B cell (primary cell): ENCODE measurements at regions not wholly inside any gene's neighbourhood (a gene's known extent, or its start where the extent isn't known, plus 50 kb on each side); places are given as distances from the start of the nearest gene placed in this dataset.

Source experiments
- EZH2 ChIP-seq: IDR thresholded peaks from 2 replicates; pipeline ENCODE4 v1.6.1; 2012; ENCODE audit warnings: borderline replicate concordance, low read depth, mild to moderate bottlenecking, moderate library complexity, low read length; ENCODE audit not compliant: insufficient read depth, poor library complexity, severe bottlenecking
- TF ChIP-seq, protein P1 (sequence below): fragments of 200-600 bp; IDR thresholded peaks from one replicate; pipeline ENCODE4 v1.8.0; 2022; ENCODE audit warnings: antibody characterized with exemption, mild to moderate bottlenecking

DNA sequence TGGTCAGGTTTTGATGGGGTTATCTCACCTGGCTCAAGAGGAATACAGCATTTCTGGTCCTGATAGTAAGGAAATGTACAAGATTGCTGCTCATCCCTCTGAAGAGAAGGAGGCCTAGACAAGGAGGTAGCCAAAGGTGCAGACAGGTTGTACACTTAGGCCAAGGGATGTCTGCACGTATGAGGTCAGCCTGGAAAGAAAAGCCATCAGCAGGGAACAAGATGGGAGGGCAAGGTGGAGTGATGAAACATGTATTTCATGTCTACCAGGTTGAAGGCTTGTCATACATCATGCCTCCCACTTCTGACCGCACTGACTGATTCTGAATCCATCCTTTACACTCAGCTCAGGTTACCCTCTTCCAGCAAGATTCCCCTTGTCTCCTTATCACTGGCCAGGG is 296.8 kb upstream of the VLDLR start:
- TF ChIP-seq, protein P1, sequence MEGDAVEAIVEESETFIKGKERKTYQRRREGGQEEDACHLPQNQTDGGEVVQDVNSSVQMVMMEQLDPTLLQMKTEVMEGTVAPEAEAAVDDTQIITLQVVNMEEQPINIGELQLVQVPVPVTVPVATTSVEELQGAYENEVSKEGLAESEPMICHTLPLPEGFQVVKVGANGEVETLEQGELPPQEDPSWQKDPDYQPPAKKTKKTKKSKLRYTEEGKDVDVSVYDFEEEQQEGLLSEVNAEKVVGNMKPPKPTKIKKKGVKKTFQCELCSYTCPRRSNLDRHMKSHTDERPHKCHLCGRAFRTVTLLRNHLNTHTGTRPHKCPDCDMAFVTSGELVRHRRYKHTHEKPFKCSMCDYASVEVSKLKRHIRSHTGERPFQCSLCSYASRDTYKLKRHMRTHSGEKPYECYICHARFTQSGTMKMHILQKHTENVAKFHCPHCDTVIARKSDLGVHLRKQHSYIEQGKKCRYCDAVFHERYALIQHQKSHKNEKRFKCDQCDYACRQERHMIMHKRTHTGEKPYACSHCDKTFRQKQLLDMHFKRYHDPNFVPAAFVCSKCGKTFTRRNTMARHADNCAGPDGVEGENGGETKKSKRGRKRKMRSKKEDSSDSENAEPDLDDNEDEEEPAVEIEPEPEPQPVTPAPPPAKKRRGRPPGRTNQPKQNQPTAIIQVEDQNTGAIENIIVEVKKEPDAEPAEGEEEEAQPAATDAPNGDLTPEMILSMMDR = no peak
- TF ChIP-seq EZH2 = no peak
